VCaP (cell line): ENCODE measurements at regions not wholly inside any gene's neighbourhood (a gene's known extent, or its start where the extent isn't known, plus 50 kb on each side); places are given as distances from the start of the nearest gene placed in this dataset.
"Not testable (repeated sequence)": the region's sequence is repeated elsewhere in the genome, so short reads cannot be mapped to it uniquely, and the experiment has no call there.

Experiments
- H3K27ac ChIP-seq: fragments of 450-650 bp; 2 replicates; pipeline ENCODE4 v1.5.1; 2017
- TF ChIP-seq, protein P1 (sequence below): fragments of 450-650 bp; conservative IDR thresholded peaks from 2 replicates; pipeline ENCODE4 v1.5.1; 2017; ENCODE audit warnings: mild to moderate bottlenecking, moderate library complexity

DNA sequence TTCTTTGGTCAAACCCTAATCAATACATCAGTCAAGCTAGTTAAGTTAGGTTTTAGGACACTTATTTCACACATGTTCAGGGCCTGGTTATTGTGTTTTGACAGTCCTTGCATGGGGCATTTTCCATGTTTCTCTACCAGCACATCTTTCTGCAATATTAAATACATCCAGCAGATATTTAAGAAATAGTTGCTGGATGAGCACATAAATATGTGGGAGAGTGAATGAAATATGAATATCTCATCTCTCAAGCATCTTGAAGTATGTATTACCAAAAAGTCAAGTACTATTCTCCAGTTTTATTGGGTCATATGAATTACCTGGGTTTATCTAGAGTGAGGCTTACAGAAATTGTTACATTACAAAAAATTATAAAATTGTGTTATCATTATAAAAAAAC, 621.9 kb upstream of the GJE1 start:
- TF ChIP-seq, protein P1, sequence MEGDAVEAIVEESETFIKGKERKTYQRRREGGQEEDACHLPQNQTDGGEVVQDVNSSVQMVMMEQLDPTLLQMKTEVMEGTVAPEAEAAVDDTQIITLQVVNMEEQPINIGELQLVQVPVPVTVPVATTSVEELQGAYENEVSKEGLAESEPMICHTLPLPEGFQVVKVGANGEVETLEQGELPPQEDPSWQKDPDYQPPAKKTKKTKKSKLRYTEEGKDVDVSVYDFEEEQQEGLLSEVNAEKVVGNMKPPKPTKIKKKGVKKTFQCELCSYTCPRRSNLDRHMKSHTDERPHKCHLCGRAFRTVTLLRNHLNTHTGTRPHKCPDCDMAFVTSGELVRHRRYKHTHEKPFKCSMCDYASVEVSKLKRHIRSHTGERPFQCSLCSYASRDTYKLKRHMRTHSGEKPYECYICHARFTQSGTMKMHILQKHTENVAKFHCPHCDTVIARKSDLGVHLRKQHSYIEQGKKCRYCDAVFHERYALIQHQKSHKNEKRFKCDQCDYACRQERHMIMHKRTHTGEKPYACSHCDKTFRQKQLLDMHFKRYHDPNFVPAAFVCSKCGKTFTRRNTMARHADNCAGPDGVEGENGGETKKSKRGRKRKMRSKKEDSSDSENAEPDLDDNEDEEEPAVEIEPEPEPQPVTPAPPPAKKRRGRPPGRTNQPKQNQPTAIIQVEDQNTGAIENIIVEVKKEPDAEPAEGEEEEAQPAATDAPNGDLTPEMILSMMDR: no peak

GRCh38 chr6:141506062-141506461, 626.7 kb upstream of the GJE1 start:
- not testable (repeated sequence) for H3K27ac ChIP-seq

More for the DNA sequence above, 621.9 kb upstream of the GJE1 start:
- no peak overlapping the region for H3K27ac ChIP-seq

- not testable (repeated sequence) for H3K27ac ChIP-seq
Observed at GRCh38 chr6:141504318-141504717, 628.4 kb upstream of the GJE1 start.

GRCh38 chr6:141501616-141502015, 631.1 kb upstream of the GJE1 start:
- no peak overlapping the region for H3K27ac ChIP-seq

DNA sequence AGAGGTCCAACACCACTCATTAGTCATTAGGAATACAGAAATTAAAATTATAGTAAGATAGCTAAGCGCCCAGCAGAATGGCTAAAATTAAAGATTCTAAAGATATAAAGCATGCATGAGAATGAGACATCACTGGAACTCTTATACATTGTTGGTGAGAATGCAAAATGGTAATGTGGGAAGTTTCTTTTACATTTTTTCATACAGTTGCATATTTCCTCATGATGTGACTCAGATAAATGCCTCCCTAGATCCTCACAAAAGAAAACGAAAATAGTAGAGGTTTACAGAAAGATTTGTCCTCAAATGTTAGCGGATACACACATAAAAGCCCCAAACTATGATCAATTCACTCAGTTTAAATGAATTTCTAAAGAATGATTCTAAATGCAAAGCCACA, 633.7 kb upstream of the GJE1 start:
- TF ChIP-seq, protein P1: no peak
- no peak overlapping the region for H3K27ac ChIP-seq

More at GRCh38 chr6:141501616-141502015, 631.1 kb upstream of the GJE1 start:
- TF ChIP-seq, protein P1: no peak

DNA sequence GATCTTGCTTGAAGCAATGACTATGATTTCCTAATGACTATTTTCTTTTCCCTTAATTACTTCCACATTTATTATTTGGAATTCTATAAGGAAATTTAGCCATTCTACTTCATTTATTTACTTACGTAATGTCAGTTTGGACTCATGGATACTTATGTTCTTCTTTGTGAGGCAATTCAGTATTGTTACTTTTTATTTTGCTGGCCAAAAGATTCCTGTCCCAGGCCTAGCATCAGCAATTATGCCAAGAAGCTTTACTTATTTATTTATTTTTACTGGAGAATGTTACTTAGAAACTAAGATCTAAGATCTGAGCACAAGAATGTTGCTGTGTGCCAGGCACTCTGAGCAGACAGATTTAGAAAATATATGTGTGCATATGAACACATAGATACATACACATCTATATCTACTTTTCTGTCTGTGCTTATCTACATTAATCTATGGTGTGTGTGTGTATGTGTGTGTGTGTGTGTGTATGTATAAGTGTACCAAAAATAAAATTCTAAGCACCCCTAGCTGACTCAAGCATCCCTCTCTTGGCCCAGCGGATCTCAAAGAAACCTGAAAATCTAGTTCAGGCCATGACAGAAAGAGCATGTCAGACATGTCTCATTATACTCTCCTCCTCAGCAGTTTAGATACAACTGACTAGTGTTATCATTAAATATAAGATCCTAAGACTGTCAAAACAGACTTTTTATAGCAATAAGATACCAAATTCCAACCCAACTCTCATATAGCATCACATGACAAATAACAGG, 640.0 kb upstream of the GJE1 start:
- TF ChIP-seq, protein P1: no peak
- H3K27ac ChIP-seq: no peak overlapping the region

DNA sequence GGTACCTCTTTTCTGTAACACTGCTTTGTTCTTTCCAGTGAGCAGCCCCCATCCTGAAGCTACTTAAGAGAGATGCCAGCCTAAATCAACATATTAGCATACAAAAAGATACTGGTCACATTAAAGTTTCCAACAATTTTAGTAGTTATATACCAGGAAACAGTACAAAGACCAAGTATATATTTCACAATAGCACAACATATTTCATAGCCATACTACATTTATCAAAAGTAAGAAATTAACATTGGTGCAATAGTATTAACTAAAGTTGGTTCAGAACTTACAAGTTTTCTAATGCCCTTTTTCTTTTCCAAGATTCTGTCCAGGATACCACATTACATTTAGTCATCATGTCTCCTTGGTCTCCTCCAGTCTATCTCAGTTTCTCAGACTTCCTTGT, 641.0 kb upstream of the GJE1 start:
- TF ChIP-seq, protein P1: no peak
- H3K27ac ChIP-seq: no peak overlapping the region

DNA sequence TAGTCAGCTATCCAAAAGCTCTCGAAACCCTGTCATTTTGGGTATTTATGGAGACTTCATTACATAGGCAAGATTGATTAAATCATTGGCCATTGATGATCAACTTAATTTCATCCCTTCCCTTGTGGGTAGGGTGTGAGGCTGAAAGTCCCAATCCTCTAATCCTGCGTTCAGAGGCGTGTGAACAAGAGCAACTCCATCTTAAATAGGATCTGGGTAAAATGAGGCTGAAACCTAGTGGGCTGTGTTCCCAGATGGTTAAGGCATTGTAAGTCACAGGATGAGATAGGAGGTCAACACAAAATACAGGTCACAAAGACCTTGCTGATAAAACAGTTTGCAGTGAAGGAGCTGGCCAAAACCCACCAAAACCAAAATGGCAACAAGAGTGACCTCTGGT, 641.7 kb upstream of the GJE1 start:
- TF ChIP-seq, protein P1: no peak
- no peak overlapping the region for H3K27ac ChIP-seq
